Prostate gland (tissue), 2 donors: ENCODE measurements at regions not wholly inside any gene's neighbourhood (a gene's known extent, or its start where the extent isn't known, plus 50 kb on each side); places are given as distances from the start of the nearest gene placed in this dataset.
"Not testable (repeated sequence)": the region's sequence is repeated elsewhere in the genome, so short reads cannot be mapped to it uniquely, and the experiment has no call there.

Experiments used
- DNase-seq: peaks from one replicate; pipeline ENCODE4 v3.0.0-alpha.2; 2019; ENCODE audit warnings: low spot score
- H3K27ac ChIP-seq, 2 donors: fragments of 200-600 bp; sonication (generic); 2 replicates each; pipeline ENCODE4 v1.5.1; 2017 to 2019
- H3K27me3 ChIP-seq: fragments of 200-600 bp; sonication (generic); replicated peaks from 2 replicates; pipeline ENCODE4 v1.5.1; 2019; ENCODE audit not compliant: insufficient read depth
- H3K36me3 ChIP-seq, 2 donors: fragments of 200-600 bp; sonication (generic); 1 replicate in 1 of 2; 2 replicates in 1 of 2; pipeline versions ENCODE4 v1.5.1 to v1.8.1; 2017 to 2019
- H3K4me1 ChIP-seq: fragments of 200-600 bp; sonication (generic); replicated peaks from 2 replicates; pipeline ENCODE4 v1.5.1; 2019
- H3K4me3 ChIP-seq, 2 donors: fragments of 200-600 bp; sonication (generic); 2 replicates each; pipeline ENCODE4 v1.5.1; 2017 to 2019
- H3K9me3 ChIP-seq: fragments of 200-600 bp; sonication (generic); 2 replicates; pipeline ENCODE4 v1.5.1; 2017
- CTCF ChIP-seq, 4 experiments: fragments of 200-600 bp in 2 of 4; fragments of 450-650 bp in 2 of 4; sonication (generic) in 2 of 4; IDR thresholded peaks; 1 replicate in 3 of 4; 2 replicates in 1 of 4; pipeline ENCODE4 v1.5.1; 2016 to 2019; ENCODE audit warnings: antibody characterized with exemption in 4 of 4, mild to moderate bottlenecking in 2 of 4, moderate library complexity in 2 of 4
- POLR2A ChIP-seq: fragments of 450-650 bp; IDR thresholded peaks from one replicate; pipeline ENCODE4 v1.6.1; 2016; ENCODE audit warnings: antibody characterized with exemption, mild to moderate bottlenecking
- POLR2AphosphoS5 ChIP-seq: sonication (generic); formaldehyde crosslinking; IDR thresholded peaks from one replicate; pipeline ENCODE4 v1.6.1; 2017; ENCODE audit warnings: antibody characterized with exemption
- WGBS: methylation state at CpG from one replicate; pipeline ENCODE4 v1.1.5; 2018; 5-methylcytosine and 5-hydroxymethylcytosine counted together
- intact Hi-C: fragments of 100-400 bp; cut with DNase I; formaldehyde crosslinking; loops from one replicate; pipeline ENCODE4 v1.14.2; 2022

- intact Hi-C loops, result no loop called here
- Histone ChIP-seq H3K4me1 (no peaks in the 10 kb centered on the region), H3K27ac (no peak overlapping the region), H3K27me3 (no peaks in the 10 kb centered on the region), H3K4me3 (no peak overlapping the region), H3K9me3 (no peaks in the 10 kb centered on the region), H3K36me3 (no peaks in the 10 kb centered on the region)
- WGBS, result 91% methylated on average over 12 of the region's 12 CpGs
- TF ChIP-seq POLR2AphosphoS5 (no peak), POLR2A (no peak), CTCF (IDR thresholded peaks at IDR 0.05) (no peak)
- DNase-seq, result no peak
Measured at GRCh38 chr4:189001283-189001970, 862.2 kb downstream of the TRIML1 start.

GRCh38 chr4:189001971-189002450 is 862.8 kb downstream of the TRIML1 start:
- H3K27me3 ChIP-seq, result no peaks in the 10 kb centered on the region
- no peaks in the 10 kb centered on the region for H3K36me3 ChIP-seq
- no peak for DNase-seq
- intact Hi-C loops, result no loop called here
- H3K4me1 ChIP-seq, result no peaks in the 10 kb centered on the region
- no peaks in the 10 kb centered on the region for H3K9me3 ChIP-seq
- 94% methylated on average over 15 of the region's 15 CpGs for WGBS
- TF ChIP-seq POLR2AphosphoS5 (no peak), CTCF (IDR thresholded peaks at IDR 0.05) (no peak), POLR2A (no peak)
- no peak overlapping the region for H3K27ac ChIP-seq
- H3K4me3 ChIP-seq, result no peak overlapping the region

- no peak for TF ChIP-seq POLR2A
- TF ChIP-seq POLR2AphosphoS5, result no peak
- TF ChIP-seq CTCF (IDR thresholded peaks at IDR 0.05), result no peak
- H3K27me3 ChIP-seq, result no peaks in the 10 kb centered on the region
- H3K4me3 ChIP-seq, result no peak overlapping the region
- 96% methylated on average over 10 of the region's 10 CpGs for WGBS
- no peaks in the 10 kb centered on the region for H3K4me1 ChIP-seq
- no peaks in the 10 kb centered on the region for H3K9me3 ChIP-seq
- no peaks in the 10 kb centered on the region for H3K36me3 ChIP-seq
- H3K27ac ChIP-seq, result no peak overlapping the region
- intact Hi-C loops, result no loop called here
- DNase-seq, result no peak
Measured at GRCh38 chr4:189002475-189002874, 863.2 kb downstream of the TRIML1 start.

GRCh38 chr4:189010452-189011217 is 871.4 kb downstream of the TRIML1 start:
- H3K4me1 ChIP-seq, H3K9me3 ChIP-seq, DNase-seq, H3K27me3 ChIP-seq, H3K36me3 ChIP-seq, H3K4me3 ChIP-seq, H3K27ac ChIP-seq, intact Hi-C loops: not testable (repeated sequence)
- WGBS, result 90% methylated on average over 27 of the region's 27 CpGs

- no peak for DNase-seq
- no peak overlapping the region for H3K27ac ChIP-seq
- WGBS, result 74% methylated on average over 5 of the region's 5 CpGs
Measured at GRCh38 chr4:189021831-189022230, 882.6 kb downstream of the TRIML1 start.

More at GRCh38 chr4:189021831-189022230, 882.6 kb downstream of the TRIML1 start:
- intact Hi-C loops, result no loop called here
- H3K9me3 ChIP-seq, result no peaks in the 10 kb centered on the region
- no peaks in the 10 kb centered on the region for H3K36me3 ChIP-seq
- no peaks in the 10 kb centered on the region for H3K4me1 ChIP-seq
- H3K4me3 ChIP-seq, result no peak overlapping the region
- TF ChIP-seq CTCF (IDR thresholded peaks at IDR 0.05) (no peak), POLR2A (no peak), POLR2AphosphoS5 (no peak)
- no peaks in the 10 kb centered on the region for H3K27me3 ChIP-seq
